ENCODE measurements at regions not wholly inside any gene's neighbourhood (a gene's known extent, or its start where the extent isn't known, plus 50 kb on each side); places are given as distances from the start of the nearest gene placed in this dataset.

- TF ChIP-seq GATA2 (IDR thresholded peaks at IDR 0.05; ENCODE audit: low read depth, low read length) (no peak), GATA3 (IDR thresholded peaks at IDR 0.05; ENCODE audit: low read depth, low read length) (no peak)
Measured at GRCh38 chr13:85742355-85742754, 56.9 kb downstream of the SLITRK6 start.

- TF ChIP-seq GATA2 (IDR thresholded peaks at IDR 0.05; ENCODE audit: low read depth, low read length) (no peak), GATA3 (IDR thresholded peaks at IDR 0.05; ENCODE audit: low read depth, low read length) (no peak)
Measured at GRCh38 chr13:85741017-85741416, 58.2 kb downstream of the SLITRK6 start.

GRCh38 chr13:85738696-85739320, 60.4 kb downstream of the SLITRK6 start:
- TF ChIP-seq GATA2 (IDR thresholded peaks at IDR 0.05; ENCODE audit: low read depth, low read length) (no peak), GATA3 (IDR thresholded peaks at IDR 0.05; ENCODE audit: low read depth, low read length) (no peak)

GRCh38 chr13:85737952-85738351, 61.3 kb downstream of the SLITRK6 start:
- TF ChIP-seq GATA3 (IDR thresholded peaks at IDR 0.05; ENCODE audit: low read depth, low read length) (no peak), GATA2 (IDR thresholded peaks at IDR 0.05; ENCODE audit: low read depth, low read length) (no peak)

GRCh38 chr13:85729296-85729695, 69.9 kb downstream of the SLITRK6 start:
- TF ChIP-seq GATA3 (IDR thresholded peaks at IDR 0.05; ENCODE audit: low read depth, low read length) (no peak), GATA2 (IDR thresholded peaks at IDR 0.05; ENCODE audit: low read depth, low read length) (no peak)

GRCh38 chr13:85728811-85729210, 70.4 kb downstream of the SLITRK6 start:
- TF ChIP-seq GATA3 (IDR thresholded peaks at IDR 0.05; ENCODE audit: low read depth, low read length) = no peak
- no peak for TF ChIP-seq GATA2 (IDR thresholded peaks at IDR 0.05; ENCODE audit: low read depth, low read length)

GRCh38 chr13:85725433-85725832, 73.8 kb downstream of the SLITRK6 start:
- TF ChIP-seq GATA3 (IDR thresholded peaks at IDR 0.05; ENCODE audit: low read depth, low read length) (no peak), GATA2 (IDR thresholded peaks at IDR 0.05; ENCODE audit: low read depth, low read length) (no peak)

- TF ChIP-seq GATA3 (IDR thresholded peaks at IDR 0.05; ENCODE audit: low read depth, low read length) (no peak), GATA2 (IDR thresholded peaks at IDR 0.05; ENCODE audit: low read depth, low read length) (no peak)
Measured at GRCh38 chr13:85724546-85725432, 74.4 kb downstream of the SLITRK6 start.

- TF ChIP-seq GATA3 (IDR thresholded peaks at IDR 0.05; ENCODE audit: low read depth, low read length) (no peak), GATA2 (IDR thresholded peaks at IDR 0.05; ENCODE audit: low read depth, low read length) (no peak)
Measured at GRCh38 chr13:85719749-85720148, 79.5 kb downstream of the SLITRK6 start.

GRCh38 chr13:85717921-85718320, 81.3 kb downstream of the SLITRK6 start:
- TF ChIP-seq GATA2 (IDR thresholded peaks at IDR 0.05; ENCODE audit: low read depth, low read length) = no peak
- TF ChIP-seq GATA3 (IDR thresholded peaks at IDR 0.05; ENCODE audit: low read depth, low read length) = no peak

- TF ChIP-seq GATA3 (IDR thresholded peaks at IDR 0.05; ENCODE audit: low read depth, low read length) (no peak), GATA2 (IDR thresholded peaks at IDR 0.05; ENCODE audit: low read depth, low read length) (no peak)
Measured at GRCh38 chr13:85710545-85710944, 88.7 kb downstream of the SLITRK6 start.

GRCh38 chr13:85709721-85710120, 89.5 kb downstream of the SLITRK6 start:
- TF ChIP-seq GATA2 (IDR thresholded peaks at IDR 0.05; ENCODE audit: low read depth, low read length) (no peak), GATA3 (IDR thresholded peaks at IDR 0.05; ENCODE audit: low read depth, low read length) (no peak)

- TF ChIP-seq GATA2 (IDR thresholded peaks at IDR 0.05; ENCODE audit: low read depth, low read length) = no peak
- no peak for TF ChIP-seq GATA3 (IDR thresholded peaks at IDR 0.05; ENCODE audit: low read depth, low read length)
Measured at GRCh38 chr13:85709072-85709471, 90.1 kb downstream of the SLITRK6 start.

GRCh38 chr13:85700906-85701305, 98.3 kb downstream of the SLITRK6 start:
- TF ChIP-seq GATA3 (IDR thresholded peaks at IDR 0.05; ENCODE audit: low read depth, low read length) (no peak), GATA2 (IDR thresholded peaks at IDR 0.05; ENCODE audit: low read depth, low read length) (no peak)

- TF ChIP-seq GATA3 (IDR thresholded peaks at IDR 0.05; ENCODE audit: low read depth, low read length) (no peak), GATA2 (IDR thresholded peaks at IDR 0.05; ENCODE audit: low read depth, low read length) (no peak)
Measured at GRCh38 chr13:85698256-85698655, 101.0 kb downstream of the SLITRK6 start.
